ENCODE measurements at regions not wholly inside any gene's neighbourhood (a gene's known extent, or its start where the extent isn't known, plus 50 kb on each side); places are given as distances from the start of the nearest gene placed in this dataset.

GRCh38 chr9:90287567-90288274 lies 354.9 kb downstream of the DIRAS2 start:
- no peak for TF ChIP-seq CTCF (IDR thresholded peaks at IDR 0.05)
- no peaks in the 10 kb centered on the region for H3K4me1 ChIP-seq (ENCODE audit: control insufficient read depth in 1 of 2, insufficient read depth in 1 of 2, low read depth in 1 of 2, low read length in 1 of 2)
- H3K36me3 ChIP-seq = no peaks in the 10 kb centered on the region
- no peak overlapping the region for H3K4me3 ChIP-seq (ENCODE audit: low read depth in 1 of 2, low read length in 1 of 2)
- H3K9me3 ChIP-seq = no peaks in the 10 kb centered on the region
- no peak overlapping the region for H3K27ac ChIP-seq
- H3K27me3 ChIP-seq = no peaks in the 10 kb centered on the region

GRCh38 chr9:90288275-90288639 lies 354.4 kb downstream of the DIRAS2 start:
- no peak overlapping the region for H3K27ac ChIP-seq
- no peak overlapping the region for H3K4me3 ChIP-seq (ENCODE audit: low read depth in 1 of 2, low read length in 1 of 2)
- H3K36me3 ChIP-seq = no peaks in the 10 kb centered on the region
- H3K9me3 ChIP-seq = no peaks in the 10 kb centered on the region
- H3K4me1 ChIP-seq (ENCODE audit: control insufficient read depth in 1 of 2, insufficient read depth in 1 of 2, low read depth in 1 of 2, low read length in 1 of 2) = no peaks in the 10 kb centered on the region
- TF ChIP-seq CTCF (IDR thresholded peaks at IDR 0.05) = no peak
- H3K27me3 ChIP-seq = no peaks in the 10 kb centered on the region

- no peak for TF ChIP-seq CTCF (IDR thresholded peaks at IDR 0.05)
- no peak overlapping the region for H3K4me3 ChIP-seq (ENCODE audit: low read depth in 1 of 2, low read length in 1 of 2)
- no peak overlapping the region for H3K27ac ChIP-seq
- H3K9me3 ChIP-seq = no peaks in the 10 kb centered on the region
- H3K27me3 ChIP-seq = peaks cover 3% of the 10 kb centered on the region
- H3K36me3 ChIP-seq = no peaks in the 10 kb centered on the region
- H3K4me1 ChIP-seq (ENCODE audit: control insufficient read depth in 1 of 2, insufficient read depth in 1 of 2, low read depth in 1 of 2, low read length in 1 of 2) = no peaks in the 10 kb centered on the region
Measured at GRCh38 chr9:90290716-90291485, 351.7 kb downstream of the DIRAS2 start.

- no peaks in the 10 kb centered on the region for H3K36me3 ChIP-seq
- no peak overlapping the region for H3K4me3 ChIP-seq (ENCODE audit: low read depth in 1 of 2, low read length in 1 of 2)
- no peak for TF ChIP-seq CTCF (IDR thresholded peaks at IDR 0.05)
- peaks cover 38% of the 10 kb centered on the region for H3K27me3 ChIP-seq
- no peaks in the 10 kb centered on the region for H3K4me1 ChIP-seq (ENCODE audit: control insufficient read depth in 1 of 2, insufficient read depth in 1 of 2, low read depth in 1 of 2, low read length in 1 of 2)
- no peak overlapping the region for H3K27ac ChIP-seq
- no peaks in the 10 kb centered on the region for H3K9me3 ChIP-seq
Measured at GRCh38 chr9:90296539-90296938, 346.1 kb downstream of the DIRAS2 start.

GRCh38 chr9:90299968-90300367 lies 342.7 kb downstream of the DIRAS2 start:
- Histone ChIP-seq H3K4me3 (ENCODE audit: low read depth in 1 of 2, low read length in 1 of 2) (no peak overlapping the region), H3K9me3 (no peaks in the 10 kb centered on the region), H3K36me3 (no peaks in the 10 kb centered on the region), H3K4me1 (ENCODE audit: control insufficient read depth in 1 of 2, insufficient read depth in 1 of 2, low read depth in 1 of 2, low read length in 1 of 2) (no peaks in the 10 kb centered on the region), H3K27ac (no peak overlapping the region), H3K27me3 (peaks cover 38% of the 10 kb centered on the region)
- TF ChIP-seq CTCF (IDR thresholded peaks at IDR 0.05) = no peak

Measured in neutrophil (primary cell).